Activated T-helper 1 cell treated with Interleukin-2 at 50 U/mL for 16 hours (primary cell): ENCODE measurements at regions not wholly inside any gene's neighbourhood (a gene's known extent, or its start where the extent isn't known, plus 50 kb on each side); places are given as distances from the start of the nearest gene placed in this dataset.

Experiments used
- DNase-seq: peaks from one replicate; pipeline ENCODE4 v3.0.0-alpha.2; 2020; ENCODE audit warnings: low read depth

GRCh38 chr15:66931768-66932633, 133.4 kb upstream of the SMAD3 start:
- no peak for DNase-seq

GRCh38 chr15:66932634-66933024, 132.8 kb upstream of the SMAD3 start:
- no peak for DNase-seq

GRCh38 chr15:66933932-66934867, 131.2 kb upstream of the SMAD3 start:
- no peak for DNase-seq

GRCh38 chr15:66934868-66935520, 130.4 kb upstream of the SMAD3 start:
- DNase-seq, result no peak

GRCh38 chr15:66935688-66936087, 129.7 kb upstream of the SMAD3 start:
- DNase-seq, result no peak

- no peak for DNase-seq
These were observed 129.1 kb upstream of the SMAD3 start for GRCh38 chr15:66936109-66936860.

GRCh38 chr15:66936861-66937582, 128.4 kb upstream of the SMAD3 start:
- DNase-seq, result no peak

- no peak for DNase-seq
These were observed 127.8 kb upstream of the SMAD3 start for GRCh38 chr15:66937588-66937987.

- DNase-seq, result no peak
These were observed 127.1 kb upstream of the SMAD3 start for GRCh38 chr15:66938114-66938830.

- no peak for DNase-seq
These were observed 126.4 kb upstream of the SMAD3 start for GRCh38 chr15:66939016-66939415.

GRCh38 chr15:66939451-66940023, 125.9 kb upstream of the SMAD3 start:
- no peak for DNase-seq

- DNase-seq, result no peak
These were observed 125.0 kb upstream of the SMAD3 start for GRCh38 chr15:66940368-66940767.

GRCh38 chr15:66941108-66941711, 124.2 kb upstream of the SMAD3 start:
- no peak for DNase-seq

- DNase-seq, result no peak
These were observed 123.6 kb upstream of the SMAD3 start for GRCh38 chr15:66941791-66942190.

GRCh38 chr15:66942649-66943390, 122.6 kb upstream of the SMAD3 start:
- no peak for DNase-seq

GRCh38 chr15:66943456-66944095, 121.8 kb upstream of the SMAD3 start:
- no peak for DNase-seq

- no peak for DNase-seq
These were observed 121.3 kb upstream of the SMAD3 start for GRCh38 chr15:66944121-66944520.

GRCh38 chr15:66945286-66945685, 120.1 kb upstream of the SMAD3 start:
- no peak for DNase-seq
